Upper lobe of left lung (tissue), 4 donors: ENCODE measurements at regions not wholly inside any gene's neighbourhood (a gene's known extent, or its start where the extent isn't known, plus 50 kb on each side); places are given as distances from the start of the nearest gene placed in this dataset.

Source experiments
- EP300 ChIP-seq, 4 donors: sonication (generic); formaldehyde crosslinking; IDR thresholded peaks; one replicate each; pipeline ENCODE4 v1.5.1; 2017; ENCODE audit warnings: antibody characterized with exemption in 4 of 4, control low read depth in 2 of 4
- POLR2A ChIP-seq, 4 donors: fragments of 450-650 bp; IDR thresholded peaks; one replicate each; pipeline ENCODE4 v1.5.1; 2016 to 2017; ENCODE audit warnings: antibody characterized with exemption in 4 of 4, mild to moderate bottlenecking in 2 of 4
- POLR2AphosphoS5 ChIP-seq, 2 donors: sonication (generic); formaldehyde crosslinking; IDR thresholded peaks; one replicate each; pipeline ENCODE4 v1.5.1; 2017; ENCODE audit warnings: antibody characterized with exemption in 2 of 2
- TF ChIP-seq, protein P1 (sequence below), 6 experiments: fragments of 450-650 bp in 4 of 6; fragments of 200-600 bp in 2 of 6; sonication (generic) in 2 of 6; IDR thresholded peaks; one replicate each; pipeline ENCODE4 v1.5.1; 2016 to 2019; ENCODE audit warnings: antibody characterized with exemption in 6 of 6

DNA sequence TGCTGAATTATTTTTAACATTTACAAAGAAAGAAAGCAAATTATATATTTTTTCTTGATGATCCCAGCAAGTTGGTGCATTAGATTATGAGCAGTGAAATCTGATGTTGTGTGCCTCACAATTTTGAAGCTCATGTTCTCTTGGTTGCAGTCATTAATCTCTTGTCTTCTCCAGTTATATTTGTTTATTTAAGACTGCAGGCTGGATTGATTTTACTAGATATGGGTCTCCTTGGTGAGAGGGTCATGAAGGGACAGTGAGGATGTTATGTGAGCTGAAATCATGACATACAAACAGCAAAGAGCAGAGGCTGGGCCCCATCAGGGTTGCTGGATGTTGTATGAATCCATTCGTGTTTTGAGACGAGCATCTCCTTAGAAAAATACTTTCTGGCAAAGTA, 64.2 kb upstream of the AKIRIN2 start:
- TF ChIP-seq POLR2A (IDR thresholded peaks at IDR 0.05): no peak
- no peak for TF ChIP-seq POLR2AphosphoS5 (IDR thresholded peaks at IDR 0.05)
- TF ChIP-seq, protein P1, sequence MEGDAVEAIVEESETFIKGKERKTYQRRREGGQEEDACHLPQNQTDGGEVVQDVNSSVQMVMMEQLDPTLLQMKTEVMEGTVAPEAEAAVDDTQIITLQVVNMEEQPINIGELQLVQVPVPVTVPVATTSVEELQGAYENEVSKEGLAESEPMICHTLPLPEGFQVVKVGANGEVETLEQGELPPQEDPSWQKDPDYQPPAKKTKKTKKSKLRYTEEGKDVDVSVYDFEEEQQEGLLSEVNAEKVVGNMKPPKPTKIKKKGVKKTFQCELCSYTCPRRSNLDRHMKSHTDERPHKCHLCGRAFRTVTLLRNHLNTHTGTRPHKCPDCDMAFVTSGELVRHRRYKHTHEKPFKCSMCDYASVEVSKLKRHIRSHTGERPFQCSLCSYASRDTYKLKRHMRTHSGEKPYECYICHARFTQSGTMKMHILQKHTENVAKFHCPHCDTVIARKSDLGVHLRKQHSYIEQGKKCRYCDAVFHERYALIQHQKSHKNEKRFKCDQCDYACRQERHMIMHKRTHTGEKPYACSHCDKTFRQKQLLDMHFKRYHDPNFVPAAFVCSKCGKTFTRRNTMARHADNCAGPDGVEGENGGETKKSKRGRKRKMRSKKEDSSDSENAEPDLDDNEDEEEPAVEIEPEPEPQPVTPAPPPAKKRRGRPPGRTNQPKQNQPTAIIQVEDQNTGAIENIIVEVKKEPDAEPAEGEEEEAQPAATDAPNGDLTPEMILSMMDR (IDR thresholded peaks at IDR 0.05): no peak
- TF ChIP-seq EP300 (IDR thresholded peaks at IDR 0.05): no peak
